Lung (tissue), 11 donors: ENCODE measurements at regions not wholly inside any gene's neighbourhood (a gene's known extent, or its start where the extent isn't known, plus 50 kb on each side); places are given as distances from the start of the nearest gene placed in this dataset.
A peak's percentile ranks its signal among the peaks of the same experiment; 100 is the strongest.

ENCODE experiments used
- ATAC-seq: fragments of 200-7000 bp; cut with Tn5 transposase; one replicate; pipeline ENCODE4 v1.9.1; 2020; ENCODE audit warnings: moderate number of reproducible peaks; ENCODE audit not compliant: insufficient read depth, low FRiP score
- DNase-seq, 3 donors: peaks; one replicate each; pipeline ENCODE4 v3.0.0-alpha.2; 2013 to 2017
- H3K27ac ChIP-seq, 2 donors: one replicate each; pipeline ENCODE4 v1.5.1; 2013; ENCODE audit warnings: mild to moderate bottlenecking in 2 of 2, moderate library complexity in 2 of 2, control low read depth in 1 of 2, inconsistent platforms in 1 of 2, low read depth in 1 of 2, low read length in 1 of 2
- H3K27me3 ChIP-seq, 3 donors: one replicate each; pipeline ENCODE4 v1.5.1; 2013; ENCODE audit warnings: low read length in 2 of 3; ENCODE audit not compliant: control insufficient read depth in 3 of 3, insufficient read depth in 3 of 3
- H3K36me3 ChIP-seq, 4 donors: one replicate each; pipeline ENCODE4 v1.5.1; 2013; ENCODE audit warnings: low read length in 4 of 4, mild to moderate bottlenecking in 1 of 4, moderate library complexity in 1 of 4; ENCODE audit not compliant: control insufficient read depth in 4 of 4, insufficient read depth in 4 of 4
- H3K4me1 ChIP-seq, 5 donors: one replicate each; pipeline ENCODE4 v1.5.1; 2013; ENCODE audit warnings: low read length in 5 of 5, mild to moderate bottlenecking in 2 of 5, moderate library complexity in 1 of 5; ENCODE audit not compliant: control insufficient read depth in 5 of 5, insufficient read depth in 5 of 5
- H3K4me3 ChIP-seq: one replicate; pipeline ENCODE4 v1.5.1; 2013; ENCODE audit warnings: mild to moderate bottlenecking, control low read depth, moderate library complexity
- H3K9ac ChIP-seq, 2 donors: one replicate each; pipeline ENCODE4 v1.5.1; 2013; ENCODE audit warnings: low read length in 2 of 2, control low read depth in 1 of 2; ENCODE audit not compliant: insufficient read depth in 1 of 2
- H3K9me3 ChIP-seq, 4 donors: one replicate each; pipeline ENCODE4 v1.5.1; 2013; ENCODE audit warnings: low read length in 3 of 4, mild to moderate bottlenecking in 1 of 4, moderate library complexity in 1 of 4; ENCODE audit not compliant: control insufficient read depth in 4 of 4, insufficient read depth in 3 of 4
- CTCF ChIP-seq: IDR thresholded peaks from 2 replicates; pipeline ENCODE4 v1.5.1; 2012; ENCODE audit warnings: mild to moderate bottlenecking; ENCODE audit errors: control extremely low read depth, extremely low read depth
- WGBS, 2 donors: extraction: QIAGEN DNeasy Blood & Tissue Kit; methylation state at CpG; one replicate each; pipeline ENCODE4 v1.1.7; 2013; 5-methylcytosine and 5-hydroxymethylcytosine counted together
- donor health status: control.
- donor health status: control.
- donor health status: Bipolar disorder and iron deficiency.
- donor health status: healthy.
- donor health status: DM: yes; HTN: yes; CAD: no.

- H3K4me3 ChIP-seq, result no peak overlapping the region
- no peaks in the 10 kb centered on the region for H3K36me3 ChIP-seq
- H3K4me1 ChIP-seq, result peaks cover 0 to 24% (median 4%) of the 10 kb centered on the region in 5 donors
- no peak overlapping the region for H3K9ac ChIP-seq
- DNase-seq (no peak), ATAC-seq (no peak)
- 63 to 76% methylated on average over 5 of the region's 5 CpGs for WGBS, 2 donors
- no peak overlapping the region for H3K27ac ChIP-seq
- no peaks in the 10 kb centered on the region for H3K27me3 ChIP-seq
- no peak for TF ChIP-seq CTCF
- H3K9me3 ChIP-seq, result no peaks in the 10 kb centered on the region
Measured at GRCh38 chr2:6072276-6072675, 380.1 kb downstream of the SOX11 start.

GRCh38 chr2:6072768-6073167 is 380.6 kb downstream of the SOX11 start:
- DNase-seq, result no peak
- no peak for TF ChIP-seq CTCF
- no peaks in the 10 kb centered on the region for H3K36me3 ChIP-seq
- no peak overlapping the region for H3K27ac ChIP-seq
- H3K4me3 ChIP-seq, result no peak overlapping the region
- H3K9me3 ChIP-seq, result no peaks in the 10 kb centered on the region
- no peak for ATAC-seq
- H3K4me1 ChIP-seq, result peaks cover 0 to 19% (median 4%) of the 10 kb centered on the region in 5 donors
- no peak overlapping the region for H3K9ac ChIP-seq
- WGBS, 2 donors, result 61 to 76% methylated on average over 3 of the region's 3 CpGs
- no peaks in the 10 kb centered on the region for H3K27me3 ChIP-seq

GRCh38 chr2:6073191-6074088 is 381.3 kb downstream of the SOX11 start:
- ATAC-seq, result no peak
- Histone ChIP-seq H3K27me3 (no peaks in the 10 kb centered on the region), H3K4me3 (no peak overlapping the region), H3K36me3 (no peaks in the 10 kb centered on the region), H3K4me1 (peaks cover 0 to 13% (median 0%) of the 10 kb centered on the region in 5 donors), H3K9me3 (no peaks in the 10 kb centered on the region), H3K9ac (no peak overlapping the region), H3K27ac (no peak overlapping the region)
- DNase-seq, result peak in 2 of 3 donors; percentile 53 to 54
- TF ChIP-seq CTCF, result no peak
- WGBS, 2 donors, result 50 to 63% methylated on average over 11 of the region's 11 CpGs
